Uterus (tissue), 2 donors: ENCODE measurements at regions not wholly inside any gene's neighbourhood (a gene's known extent, or its start where the extent isn't known, plus 50 kb on each side); places are given as distances from the start of the nearest gene placed in this dataset.

ENCODE experiments used
- POLR2A ChIP-seq, 2 donors: fragments of 450-650 bp; IDR thresholded peaks; one replicate each; pipeline ENCODE4 v1.6.1; 2016; ENCODE audit warnings: antibody characterized with exemption in 2 of 2, mild to moderate bottlenecking in 1 of 2, moderate library complexity in 1 of 2
- TF ChIP-seq, protein P1 (sequence below), 4 experiments: fragments of 200-600 bp in 2 of 4; fragments of 450-650 bp in 2 of 4; sonication (generic) in 2 of 4; IDR thresholded peaks; one replicate each; pipeline ENCODE4 v1.5.1; 2016 to 2019; ENCODE audit warnings: antibody characterized with exemption in 4 of 4, mild to moderate bottlenecking in 2 of 4, moderate library complexity in 1 of 4

- TF ChIP-seq POLR2A (IDR thresholded peaks at IDR 0.05), result no peak
- TF ChIP-seq, protein P1, sequence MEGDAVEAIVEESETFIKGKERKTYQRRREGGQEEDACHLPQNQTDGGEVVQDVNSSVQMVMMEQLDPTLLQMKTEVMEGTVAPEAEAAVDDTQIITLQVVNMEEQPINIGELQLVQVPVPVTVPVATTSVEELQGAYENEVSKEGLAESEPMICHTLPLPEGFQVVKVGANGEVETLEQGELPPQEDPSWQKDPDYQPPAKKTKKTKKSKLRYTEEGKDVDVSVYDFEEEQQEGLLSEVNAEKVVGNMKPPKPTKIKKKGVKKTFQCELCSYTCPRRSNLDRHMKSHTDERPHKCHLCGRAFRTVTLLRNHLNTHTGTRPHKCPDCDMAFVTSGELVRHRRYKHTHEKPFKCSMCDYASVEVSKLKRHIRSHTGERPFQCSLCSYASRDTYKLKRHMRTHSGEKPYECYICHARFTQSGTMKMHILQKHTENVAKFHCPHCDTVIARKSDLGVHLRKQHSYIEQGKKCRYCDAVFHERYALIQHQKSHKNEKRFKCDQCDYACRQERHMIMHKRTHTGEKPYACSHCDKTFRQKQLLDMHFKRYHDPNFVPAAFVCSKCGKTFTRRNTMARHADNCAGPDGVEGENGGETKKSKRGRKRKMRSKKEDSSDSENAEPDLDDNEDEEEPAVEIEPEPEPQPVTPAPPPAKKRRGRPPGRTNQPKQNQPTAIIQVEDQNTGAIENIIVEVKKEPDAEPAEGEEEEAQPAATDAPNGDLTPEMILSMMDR (IDR thresholded peaks at IDR 0.05), result no peak
Measured at GRCh38 chr6:102812242-102812641, 1418.7 kb downstream of the GRIK2 start.
